ENCODE measurements at regions not wholly inside any gene's neighbourhood (a gene's known extent, or its start where the extent isn't known, plus 50 kb on each side); places are given as distances from the start of the nearest gene placed in this dataset.

DNA sequence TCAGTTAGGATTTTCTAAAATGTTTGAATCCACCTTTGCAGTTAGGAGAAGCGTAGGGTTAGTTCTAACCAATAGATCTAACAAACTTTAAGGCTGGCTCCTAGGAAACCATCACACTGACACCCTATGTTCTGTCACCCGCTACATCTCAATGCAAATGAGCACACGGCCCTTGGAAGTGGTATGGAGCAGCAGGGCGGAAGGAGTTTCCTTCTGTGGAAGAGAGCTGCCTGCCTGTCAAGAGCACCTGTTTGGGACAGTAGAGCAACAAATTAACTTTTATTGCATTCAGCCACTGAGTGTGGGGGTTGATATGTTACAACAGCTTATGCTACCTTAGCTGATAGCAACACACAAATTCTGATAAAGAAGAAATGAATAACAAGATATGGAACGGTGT, 306.9 kb upstream of the RAB6C start:
- no peak overlapping the region for H3K4me3 Mint-ChIP-seq
- Histone ChIP-seq H3K36me3 (ENCODE audit: insufficient read depth, low read length) (no peaks in the 10 kb centered on the region), H3K9me3 (ENCODE audit: control insufficient read depth in 1 of 2, insufficient read depth in 1 of 2, low read length in 2 of 2) (peaks cover 0 to 12% of the 10 kb centered on the region in 2 experiments), H3K27me3 (ENCODE audit: control insufficient read depth in 1 of 2, insufficient read depth in 2 of 2, low read length in 2 of 2) (no peaks in the 10 kb centered on the region), H3K4me3 (ENCODE audit: low read length) (no peak overlapping the region), H3K4me1 (ENCODE audit: insufficient read depth, low read length) (no peaks in the 10 kb centered on the region), H3K27ac (ENCODE audit: low read depth in 1 of 2, low read length in 2 of 2) (no peak overlapping the region)
- H3K27ac Mint-ChIP-seq, result no peak overlapping the region
- ChIA-PET CTCF (no interaction called here), POLR2A (no interaction called here)
- intact Hi-C loops (cut with DNase I, micrococcal nuclease), result no loop called here
- ATAC-seq (ENCODE audit: poor library complexity), result no peak
- H3K9me3 Mint-ChIP-seq, result no peaks in the 10 kb centered on the region
- no peaks in the 10 kb centered on the region for H3K4me1 Mint-ChIP-seq (ENCODE audit: low read depth)
- TF ChIP-seq, protein P1, sequence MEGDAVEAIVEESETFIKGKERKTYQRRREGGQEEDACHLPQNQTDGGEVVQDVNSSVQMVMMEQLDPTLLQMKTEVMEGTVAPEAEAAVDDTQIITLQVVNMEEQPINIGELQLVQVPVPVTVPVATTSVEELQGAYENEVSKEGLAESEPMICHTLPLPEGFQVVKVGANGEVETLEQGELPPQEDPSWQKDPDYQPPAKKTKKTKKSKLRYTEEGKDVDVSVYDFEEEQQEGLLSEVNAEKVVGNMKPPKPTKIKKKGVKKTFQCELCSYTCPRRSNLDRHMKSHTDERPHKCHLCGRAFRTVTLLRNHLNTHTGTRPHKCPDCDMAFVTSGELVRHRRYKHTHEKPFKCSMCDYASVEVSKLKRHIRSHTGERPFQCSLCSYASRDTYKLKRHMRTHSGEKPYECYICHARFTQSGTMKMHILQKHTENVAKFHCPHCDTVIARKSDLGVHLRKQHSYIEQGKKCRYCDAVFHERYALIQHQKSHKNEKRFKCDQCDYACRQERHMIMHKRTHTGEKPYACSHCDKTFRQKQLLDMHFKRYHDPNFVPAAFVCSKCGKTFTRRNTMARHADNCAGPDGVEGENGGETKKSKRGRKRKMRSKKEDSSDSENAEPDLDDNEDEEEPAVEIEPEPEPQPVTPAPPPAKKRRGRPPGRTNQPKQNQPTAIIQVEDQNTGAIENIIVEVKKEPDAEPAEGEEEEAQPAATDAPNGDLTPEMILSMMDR (IDR thresholded peaks at IDR 0.05), result no peak
- no peaks in the 10 kb centered on the region for H3K36me3 Mint-ChIP-seq (ENCODE audit: low read depth)
- DNase-seq, result no peak
- peaks cover 3% of the 10 kb centered on the region for H3K27me3 Mint-ChIP-seq

DNA sequence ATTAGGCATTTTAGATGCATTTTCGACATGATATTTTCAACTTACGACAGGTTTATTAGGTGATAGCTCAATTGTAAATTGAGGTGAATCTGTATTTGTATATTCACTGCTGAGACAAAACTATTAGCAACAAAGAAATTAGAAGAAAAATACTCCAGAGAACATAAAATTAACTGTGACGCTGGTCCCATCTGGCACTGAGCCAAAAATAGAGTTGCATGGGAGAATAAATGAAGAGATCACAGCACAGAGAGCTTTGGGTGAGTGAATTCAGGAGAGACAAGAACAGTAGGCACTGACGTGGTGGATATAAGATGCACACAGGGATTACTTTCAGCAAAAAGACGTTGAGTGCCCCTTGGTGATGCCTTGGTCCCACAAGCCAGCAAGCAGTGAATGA, 306.2 kb upstream of the RAB6C start:
- Mint-ChIP-seq H3K4me1 (ENCODE audit: low read depth) (no peaks in the 10 kb centered on the region), H3K27ac (no peak overlapping the region), H3K9me3 (no peaks in the 10 kb centered on the region), H3K27me3 (peaks cover 6% of the 10 kb centered on the region), H3K36me3 (ENCODE audit: low read depth) (no peaks in the 10 kb centered on the region), H3K4me3 (no peak overlapping the region)
- ChIA-PET CTCF (no interaction called here), POLR2A (no interaction called here)
- intact Hi-C loops (cut with DNase I, micrococcal nuclease), result no loop called here
- Histone ChIP-seq H3K9me3 (ENCODE audit: control insufficient read depth in 1 of 2, insufficient read depth in 1 of 2, low read length in 2 of 2) (peaks cover 0 to 12% of the 10 kb centered on the region in 2 experiments), H3K27me3 (ENCODE audit: control insufficient read depth in 1 of 2, insufficient read depth in 2 of 2, low read length in 2 of 2) (no peaks in the 10 kb centered on the region), H3K4me1 (ENCODE audit: insufficient read depth, low read length) (no peaks in the 10 kb centered on the region), H3K36me3 (ENCODE audit: insufficient read depth, low read length) (no peaks in the 10 kb centered on the region), H3K4me3 (ENCODE audit: low read length) (no peak overlapping the region), H3K27ac (ENCODE audit: low read depth in 1 of 2, low read length in 2 of 2) (no peak overlapping the region)
- no peak for DNase-seq
- no peak for ATAC-seq (ENCODE audit: poor library complexity)
- TF ChIP-seq, protein P1 (IDR thresholded peaks at IDR 0.05), result no peak

DNA sequence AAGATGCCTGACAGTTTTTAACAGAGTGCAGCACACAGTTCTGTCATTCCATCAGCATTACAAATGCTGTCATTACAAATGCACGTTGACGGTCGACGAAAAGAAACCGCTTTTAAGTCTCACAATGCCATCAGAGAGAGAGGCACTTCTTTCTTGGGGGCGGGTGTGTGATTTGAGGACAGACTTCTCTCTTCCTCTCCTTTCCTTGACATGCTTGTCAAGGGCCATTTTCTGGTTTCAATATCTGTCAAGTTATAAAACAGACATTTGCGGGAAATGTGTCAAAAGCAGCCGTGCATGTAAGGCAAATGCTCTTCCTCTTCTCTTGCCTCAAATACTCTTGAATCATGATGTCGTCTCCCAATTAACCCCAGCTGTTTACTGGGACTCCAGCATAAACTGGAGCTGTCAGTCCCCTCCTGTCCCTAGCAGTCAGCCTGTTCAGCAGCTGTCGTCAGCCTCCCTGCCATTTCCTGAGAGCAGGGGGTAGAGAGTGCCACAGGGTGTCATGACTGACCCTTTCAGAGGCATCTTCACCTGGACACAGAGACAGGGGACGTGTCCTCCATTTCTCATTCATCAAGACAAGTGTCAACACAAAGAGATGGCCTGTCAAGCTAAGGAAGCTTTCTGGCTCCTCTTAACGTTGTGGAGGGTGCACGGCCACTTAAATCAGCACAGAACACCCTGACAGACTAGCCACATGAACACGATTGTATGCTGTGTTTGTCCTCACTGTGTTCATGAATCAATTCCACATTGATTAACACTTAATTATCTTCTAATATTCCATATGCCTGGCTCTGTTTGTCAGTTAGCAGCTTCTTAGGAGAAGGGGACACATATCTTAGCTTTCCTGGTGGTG, 305.4 kb upstream of the RAB6C start:
- no peaks in the 10 kb centered on the region for H3K4me1 Mint-ChIP-seq (ENCODE audit: low read depth)
- ATAC-seq (ENCODE audit: poor library complexity), result no peak
- POLR2A ChIA-PET, result no interaction called here
- DNase-seq, result no peak
- no peaks in the 10 kb centered on the region for H3K27me3 ChIP-seq (ENCODE audit: control insufficient read depth in 1 of 2, insufficient read depth in 2 of 2, low read length in 2 of 2)
- intact Hi-C loops (cut with DNase I, micrococcal nuclease), result no loop called here
- H3K9me3 ChIP-seq (ENCODE audit: control insufficient read depth in 1 of 2, insufficient read depth in 1 of 2, low read length in 2 of 2), result peaks cover 0 to 8% of the 10 kb centered on the region in 2 experiments
- no peak overlapping the region for H3K4me3 ChIP-seq (ENCODE audit: low read length)
- H3K9me3 Mint-ChIP-seq, result no peaks in the 10 kb centered on the region
- H3K4me1 ChIP-seq (ENCODE audit: insufficient read depth, low read length), result no peaks in the 10 kb centered on the region
- H3K36me3 Mint-ChIP-seq (ENCODE audit: low read depth), result no peaks in the 10 kb centered on the region
- H3K36me3 ChIP-seq (ENCODE audit: insufficient read depth, low read length), result no peaks in the 10 kb centered on the region
- CTCF ChIA-PET, result no interaction called here
- H3K4me3 Mint-ChIP-seq, result no peak overlapping the region
- TF ChIP-seq, protein P1 (IDR thresholded peaks at IDR 0.05), result no peak
- no peak overlapping the region for H3K27ac ChIP-seq (ENCODE audit: low read depth in 1 of 2, low read length in 2 of 2)
- H3K27me3 Mint-ChIP-seq, result peaks cover 9% of the 10 kb centered on the region
- no peak overlapping the region for H3K27ac Mint-ChIP-seq

Data from CD4-positive, alpha-beta T cell (primary cell).